Uterus (tissue), 3 donors: ENCODE measurements at regions not wholly inside any gene's neighbourhood (a gene's known extent, or its start where the extent isn't known, plus 50 kb on each side); places are given as distances from the start of the nearest gene placed in this dataset.
"Not testable (repeated sequence)": the region's sequence is repeated elsewhere in the genome, so short reads cannot be mapped to it uniquely, and the experiment has no call there.

Source experiments
- DNase-seq, 2 donors: peaks; one replicate each; pipeline ENCODE4 v3.0.0-alpha.2; 2019 to 2020
- H3K27ac ChIP-seq, 2 donors: fragments of 200-600 bp; sonication (generic); 1 replicate in 1 of 2; 2 replicates in 1 of 2; pipeline ENCODE4 v1.5.1; 2016 to 2018
- H3K27me3 ChIP-seq, 2 donors: fragments of 200-600 bp; sonication (generic); one replicate each; pipeline ENCODE4 v1.5.1; 2018 to 2019; ENCODE audit warnings: control low read depth in 1 of 2
- H3K36me3 ChIP-seq, 2 donors: fragments of 200-600 bp; sonication (generic); one replicate each; pipeline ENCODE4 v1.5.1; 2019; ENCODE audit warnings: control low read depth in 1 of 2
- H3K4me1 ChIP-seq, 2 donors: fragments of 200-600 bp; sonication (generic); one replicate each; pipeline ENCODE4 v1.5.1; 2018 to 2019; ENCODE audit warnings: control low read depth in 1 of 2
- H3K4me3 ChIP-seq, 2 donors: fragments of 200-600 bp; sonication (generic); 1 replicate in 1 of 2; 2 replicates in 1 of 2; pipeline ENCODE4 v1.5.1; 2018 to 2019; ENCODE audit warnings: mild to moderate bottlenecking in 1 of 2
- H3K9me3 ChIP-seq, 2 donors: fragments of 200-600 bp; sonication (generic); one replicate each; pipeline ENCODE4 v1.5.1; 2019; ENCODE audit warnings: control low read depth in 1 of 2
- CTCF ChIP-seq, 4 experiments: fragments of 200-600 bp in 2 of 4; fragments of 450-650 bp in 2 of 4; sonication (generic) in 2 of 4; IDR thresholded peaks; one replicate each; pipeline ENCODE4 v1.5.1; 2016 to 2019; ENCODE audit warnings: antibody characterized with exemption in 4 of 4, mild to moderate bottlenecking in 2 of 4, moderate library complexity in 1 of 4
- POLR2A ChIP-seq, 2 donors: fragments of 450-650 bp; IDR thresholded peaks; one replicate each; pipeline ENCODE4 v1.6.1; 2016; ENCODE audit warnings: antibody characterized with exemption in 2 of 2, mild to moderate bottlenecking in 1 of 2, moderate library complexity in 1 of 2
- intact Hi-C: fragments of 100-400 bp; cut with DNase I; formaldehyde crosslinking; loops from one replicate; pipeline ENCODE4 v1.15.1; 2023; ENCODE audit warnings: low total_unique reads
- donor health status: DM: yes; HTN: yes; CAD: no.

- TF ChIP-seq CTCF (IDR thresholded peaks at IDR 0.05) (no peak), POLR2A (IDR thresholded peaks at IDR 0.05) (no peak)
- no peak for DNase-seq
Measured at GRCh38 chr20:6348908-6349307, 226.1 kb upstream of the FERMT1 start.

GRCh38 chr20:6347916-6348315 is 225.1 kb upstream of the FERMT1 start:
- H3K4me3 ChIP-seq: no peak overlapping the region
- H3K9me3 ChIP-seq: no peaks in the 10 kb centered on the region
- H3K4me1 ChIP-seq: no peaks in the 10 kb centered on the region

More at GRCh38 chr20:6348908-6349307, 226.1 kb upstream of the FERMT1 start:
- H3K9me3 ChIP-seq: no peaks in the 10 kb centered on the region
- no peak overlapping the region for H3K27ac ChIP-seq
- H3K4me3 ChIP-seq: no peak overlapping the region
- no peaks in the 10 kb centered on the region for H3K36me3 ChIP-seq
- no peaks in the 10 kb centered on the region for H3K4me1 ChIP-seq
- H3K27me3 ChIP-seq: no peaks in the 10 kb centered on the region
- intact Hi-C loops: no loop called here

GRCh38 chr20:6341491-6341890 is 218.7 kb upstream of the FERMT1 start:
- Histone ChIP-seq H3K36me3 (no peaks in the 10 kb centered on the region), H3K9me3 (no peaks in the 10 kb centered on the region), H3K4me3 (no peak overlapping the region), H3K27me3 (no peaks in the 10 kb centered on the region), H3K4me1 (no peaks in the 10 kb centered on the region), H3K27ac (no peak overlapping the region)
- intact Hi-C loops: no loop called here
- TF ChIP-seq CTCF (IDR thresholded peaks at IDR 0.05) (no peak), POLR2A (IDR thresholded peaks at IDR 0.05) (no peak)
- no peak for DNase-seq

More at GRCh38 chr20:6347916-6348315, 225.1 kb upstream of the FERMT1 start:
- no peak for DNase-seq
- no peak overlapping the region for H3K27ac ChIP-seq
- no peaks in the 10 kb centered on the region for H3K27me3 ChIP-seq
- intact Hi-C loops: no loop called here
- no peaks in the 10 kb centered on the region for H3K36me3 ChIP-seq
- no peak for TF ChIP-seq CTCF (IDR thresholded peaks at IDR 0.05)
- TF ChIP-seq POLR2A (IDR thresholded peaks at IDR 0.05): no peak

- Histone ChIP-seq H3K9me3 (no peaks in the 10 kb centered on the region), H3K36me3 (no peaks in the 10 kb centered on the region), H3K27ac (no peak overlapping the region), H3K4me1 (no peaks in the 10 kb centered on the region), H3K27me3 (no peaks in the 10 kb centered on the region), H3K4me3 (no peak overlapping the region)
- TF ChIP-seq POLR2A (IDR thresholded peaks at IDR 0.05) (no peak), CTCF (IDR thresholded peaks at IDR 0.05) (no peak)
- DNase-seq: no peak
- intact Hi-C loops: no loop called here
Measured at GRCh38 chr20:6339176-6339575, 216.3 kb upstream of the FERMT1 start.

- Histone ChIP-seq H3K4me1 (no peaks in the 10 kb centered on the region), H3K27me3 (no peaks in the 10 kb centered on the region), H3K27ac (no peak overlapping the region), H3K4me3 (no peak overlapping the region), H3K9me3 (no peaks in the 10 kb centered on the region), H3K36me3 (no peaks in the 10 kb centered on the region)
- TF ChIP-seq CTCF (IDR thresholded peaks at IDR 0.05): no peak
- TF ChIP-seq POLR2A (IDR thresholded peaks at IDR 0.05): no peak
- DNase-seq: no peak
- intact Hi-C loops: no loop called here
Measured at GRCh38 chr20:6333110-6333509, 210.3 kb upstream of the FERMT1 start.

GRCh38 chr20:6321235-6321634 is 198.4 kb upstream of the FERMT1 start:
- H3K36me3 ChIP-seq, DNase-seq, intact Hi-C loops, H3K4me3 ChIP-seq, H3K27ac ChIP-seq, H3K27me3 ChIP-seq, H3K4me1 ChIP-seq, H3K9me3 ChIP-seq: not testable (repeated sequence)
